Lower leg skin (tissue), 3 donors: ENCODE measurements at regions not wholly inside any gene's neighbourhood (a gene's known extent, or its start where the extent isn't known, plus 50 kb on each side); places are given as distances from the start of the nearest gene placed in this dataset.

Experiments used
- CTCF ChIP-seq, 3 donors: fragments of 450-650 bp; IDR thresholded peaks; one replicate each; pipeline ENCODE4 v1.5.1; 2016; ENCODE audit warnings: antibody characterized with exemption in 3 of 3, mild to moderate bottlenecking in 3 of 3, moderate library complexity in 2 of 3
- POLR2A ChIP-seq, 2 donors: fragments of 450-650 bp; IDR thresholded peaks; one replicate each; pipeline ENCODE4 v1.6.1; 2016 to 2017; ENCODE audit warnings: antibody characterized with exemption in 2 of 2, mild to moderate bottlenecking in 1 of 2, moderate library complexity in 1 of 2

- no peak for TF ChIP-seq CTCF (IDR thresholded peaks at IDR 0.05)
- TF ChIP-seq POLR2A (IDR thresholded peaks at IDR 0.05): no peak
Measured at GRCh38 chr2:217573571-217573970, 429.2 kb downstream of the TNS1 start.
